Activated CD4-positive, alpha-beta T cell treated with anti-CD3 and anti-CD28 coated beads for 4 hours (primary cell): ENCODE measurements at regions not wholly inside any gene's neighbourhood (a gene's known extent, or its start where the extent isn't known, plus 50 kb on each side); places are given as distances from the start of the nearest gene placed in this dataset.

ENCODE experiments used
- DNase-seq, 2 donors: peaks; one replicate each; pipeline ENCODE4 v3.0.0-alpha.2; 2020

- DNase-seq: no peak
Observed at GRCh38 chr14:71290301-71290700, 383.0 kb downstream of the PCNX1 start.

DNA sequence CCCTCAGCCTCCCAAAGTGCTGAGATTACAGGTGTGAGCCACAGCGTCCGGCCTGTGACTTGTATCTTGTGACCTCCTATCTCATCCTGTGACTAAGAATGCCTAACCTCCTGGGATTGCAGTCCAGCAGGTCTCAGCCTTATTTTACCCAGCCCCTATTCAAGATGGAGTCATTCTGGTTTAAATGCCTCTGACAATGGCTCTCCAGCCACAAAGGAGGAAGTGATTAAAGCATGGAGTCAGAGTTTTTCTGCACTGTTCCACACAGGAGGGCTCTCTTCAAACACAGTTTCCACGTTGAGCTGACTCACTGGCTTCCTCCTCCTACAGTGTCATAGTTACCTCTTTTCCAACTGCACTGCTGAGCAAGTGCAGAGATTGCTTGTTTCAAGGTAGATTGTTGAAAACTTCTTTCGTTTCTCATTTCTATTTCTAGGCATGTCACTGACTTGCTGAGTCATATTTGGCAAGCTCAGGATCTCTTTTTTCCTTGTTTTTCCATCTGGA, 383.8 kb downstream of the PCNX1 start:
- peak; percentile 21 to 33 for DNase-seq

- DNase-seq: no peak
Observed at GRCh38 chr14:71296184-71296583, 388.9 kb downstream of the PCNX1 start.

- DNase-seq: no peak
Observed at GRCh38 chr14:71300566-71301330, 393.5 kb downstream of the PCNX1 start.

DNA sequence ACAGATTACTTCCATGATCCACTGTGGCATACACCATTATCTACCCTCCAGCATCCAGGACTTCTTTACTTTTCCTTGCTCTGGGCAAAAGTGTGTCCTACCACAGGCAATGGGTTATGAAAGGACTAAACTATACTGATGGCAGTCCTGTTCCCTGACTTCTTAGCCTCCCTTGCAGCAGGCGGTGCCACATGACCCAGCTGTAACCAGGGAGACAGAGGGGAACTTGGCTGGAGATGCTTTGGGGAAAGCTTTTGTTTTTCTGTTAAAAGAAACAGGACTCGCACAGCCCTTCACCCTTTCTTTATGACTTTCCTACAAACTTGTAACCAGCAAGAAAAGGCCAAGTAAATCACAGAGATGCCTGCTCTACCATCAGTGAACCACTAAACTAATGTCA, 394.4 kb downstream of the PCNX1 start:
- DNase-seq: no peak

DNA sequence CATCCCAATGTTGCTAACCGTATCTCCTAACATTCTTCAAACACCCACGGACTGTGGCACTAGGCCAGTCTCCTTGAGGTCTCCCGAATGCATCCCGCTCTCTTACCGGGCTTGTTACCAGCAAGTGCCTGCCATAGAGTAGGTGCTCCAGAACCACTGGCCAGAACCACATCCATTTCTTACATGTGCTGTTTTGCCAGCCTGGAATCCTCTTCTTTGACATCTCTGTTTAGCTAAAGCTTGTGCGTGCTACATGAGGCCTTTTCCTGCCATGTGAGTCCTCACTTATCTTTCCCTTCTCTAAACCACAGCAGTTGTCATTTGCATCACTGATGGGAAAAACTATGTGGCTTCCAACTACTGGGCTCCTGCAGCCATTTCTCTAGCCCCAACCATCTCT, 397.4 kb downstream of the PCNX1 start:
- DNase-seq: no peak

GRCh38 chr14:71308671-71309070, 401.4 kb downstream of the PCNX1 start:
- DNase-seq: no peak

DNA sequence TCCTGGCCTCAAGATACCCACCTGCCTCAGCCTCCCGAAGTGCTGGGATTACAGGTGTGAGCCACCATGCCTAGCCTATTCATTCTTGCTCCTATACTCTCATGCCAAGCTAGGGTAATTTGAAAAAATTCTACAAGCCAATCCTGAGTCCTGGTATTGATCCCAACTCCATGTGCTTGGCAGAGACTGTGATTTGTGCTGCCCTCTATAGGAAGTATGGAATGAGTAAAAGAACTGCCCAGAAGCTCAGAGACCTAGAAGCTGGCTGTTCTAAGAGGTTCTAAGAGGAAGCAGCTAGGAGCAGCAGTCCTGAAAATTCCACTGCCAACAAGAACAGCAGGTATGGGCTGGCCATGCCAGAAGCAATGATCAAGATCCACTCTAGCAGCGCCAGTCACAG, 402.5 kb downstream of the PCNX1 start:
- DNase-seq: no peak

GRCh38 chr14:71311061-71311460, 403.8 kb downstream of the PCNX1 start:
- no peak for DNase-seq

DNA sequence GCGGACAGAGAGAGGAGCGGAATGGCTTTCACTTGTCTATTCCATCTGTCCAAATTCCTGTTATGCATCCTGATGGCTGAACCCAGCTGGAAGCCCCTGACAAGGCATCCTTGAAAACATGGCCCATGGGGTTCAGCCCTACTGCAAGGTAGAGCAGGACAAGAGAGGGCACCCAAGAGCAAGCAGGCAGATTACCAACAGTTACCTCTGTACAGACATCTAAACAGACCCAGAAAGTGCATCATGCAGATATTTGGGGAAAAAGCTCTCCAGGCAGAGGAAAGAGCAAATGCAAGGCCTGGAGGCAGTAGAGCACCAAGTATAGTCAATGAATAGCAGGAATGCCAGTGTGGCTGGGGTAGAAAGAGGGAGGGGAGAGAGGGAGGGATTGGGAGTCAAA, 407.5 kb downstream of the PCNX1 start:
- DNase-seq: no peak

DNA sequence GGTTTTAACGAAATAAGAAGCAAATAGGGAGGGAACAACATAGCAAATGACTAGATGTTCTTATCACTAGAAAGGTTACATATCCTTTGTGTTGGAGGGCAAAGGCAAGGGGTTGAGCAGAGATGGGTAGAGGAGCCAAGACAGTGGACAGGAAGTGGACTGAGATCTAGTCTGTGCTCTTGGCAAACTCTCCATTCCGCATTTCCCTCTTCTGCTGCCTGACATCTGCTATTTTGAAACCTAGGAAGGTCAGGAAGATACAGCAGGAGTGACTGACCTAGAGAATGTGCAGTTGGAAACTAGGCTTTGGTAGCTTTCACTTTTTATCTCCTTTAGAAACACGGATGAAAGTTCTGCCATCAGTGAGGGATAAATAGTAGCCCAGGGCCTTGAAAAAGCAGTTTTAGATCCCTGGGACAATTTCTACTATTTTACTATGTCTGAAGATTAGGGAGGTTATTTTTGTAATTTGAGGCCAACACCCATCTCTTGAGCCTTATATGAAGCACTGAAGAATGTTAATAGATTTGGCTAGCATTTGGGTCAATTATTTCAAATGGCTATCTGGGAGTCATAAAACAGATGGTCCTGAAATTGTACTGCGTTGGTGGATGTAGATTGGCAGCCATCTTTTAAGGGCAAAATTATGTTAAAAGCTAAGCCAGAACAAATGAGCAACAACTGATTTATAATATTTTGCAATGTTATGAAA, 410.3 kb downstream of the PCNX1 start:
- DNase-seq: no peak

DNA sequence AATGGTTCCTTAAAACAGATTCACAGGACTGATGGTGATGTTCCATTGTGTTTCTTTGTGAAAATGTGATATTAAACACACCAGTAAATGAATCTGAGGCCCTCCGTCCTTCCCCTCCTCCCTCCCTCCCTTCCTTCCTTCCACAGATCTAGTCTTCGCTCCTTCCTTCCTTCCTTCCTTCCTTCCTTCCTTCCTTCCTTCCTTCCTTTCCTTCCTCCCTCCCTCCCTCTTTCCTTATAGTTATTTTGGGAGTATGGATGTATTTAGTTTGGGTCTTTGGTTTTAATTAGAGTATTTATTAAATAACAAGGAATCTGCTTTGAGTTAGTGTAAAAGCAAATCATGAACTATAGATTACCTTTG, 410.8 kb downstream of the PCNX1 start:
- no peak for DNase-seq

DNA sequence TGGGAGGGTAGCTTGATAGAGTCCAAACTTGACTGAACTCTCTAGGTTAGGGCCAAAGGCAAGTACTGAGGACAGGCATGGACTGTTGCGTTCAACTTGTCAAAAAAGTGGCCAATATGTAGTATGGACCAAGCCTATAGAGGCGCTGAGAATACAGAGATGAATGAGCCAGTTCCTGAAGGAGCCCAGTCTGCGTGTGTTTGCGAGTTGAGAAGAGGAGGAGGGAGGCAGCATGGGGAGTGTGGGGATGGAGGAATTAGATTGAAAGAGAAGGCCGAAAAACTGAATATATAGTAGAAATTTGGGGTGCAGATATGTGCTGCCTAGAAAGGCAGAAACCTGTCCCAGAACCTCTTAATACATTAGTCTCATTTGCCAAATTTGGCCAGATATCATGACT, 412.4 kb downstream of the PCNX1 start:
- peak in 1 of 2 donors; percentile 1 for DNase-seq

- DNase-seq: peak; percentile 99
Observed at GRCh38 chr14:71320107-71320733, 413.0 kb downstream of the PCNX1 start, which contains the start of gene SIPA1L1. Gene SIPA1L1 (plus strand): TSS chr14:71320476.

- peak; percentile 57 to 65 for DNase-seq
Observed at GRCh38 chr14:71320734-71321573, 413.7 kb downstream of the PCNX1 start.

- no peak for DNase-seq
Observed at GRCh38 chr14:71321574-71322315, 414.5 kb downstream of the PCNX1 start.

GRCh38 chr14:71322655-71323250, 415.5 kb downstream of the PCNX1 start:
- DNase-seq: peak; percentile 2 to 15

- DNase-seq: peak; percentile 22 to 31
Observed at GRCh38 chr14:71324767-71325272, 417.6 kb downstream of the PCNX1 start.

- no peak for DNase-seq
Observed at GRCh38 chr14:71327691-71328090, 420.4 kb downstream of the PCNX1 start.

GRCh38 chr14:71328183-71328582, 420.9 kb downstream of the PCNX1 start:
- no peak for DNase-seq

DNA sequence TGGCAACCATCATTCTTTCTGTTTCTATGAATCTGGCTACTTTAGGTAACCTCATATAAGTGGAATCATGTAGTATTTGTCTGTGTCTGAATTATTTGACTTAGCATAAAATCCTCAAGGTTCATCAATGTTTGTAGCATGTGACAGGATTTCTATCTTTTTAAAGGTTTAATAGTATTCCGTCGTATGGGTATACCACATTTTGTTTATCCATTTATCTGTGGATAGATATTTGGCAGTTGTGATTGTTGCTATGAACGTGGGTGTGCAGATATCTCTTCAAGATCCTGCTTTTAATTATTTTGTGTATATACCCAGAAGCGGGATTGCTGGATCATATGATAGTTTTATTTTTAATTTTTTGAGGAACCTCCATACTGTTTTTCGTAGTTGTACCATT, 421.7 kb downstream of the PCNX1 start:
- no peak for DNase-seq
